Ishikawa (cell line): ENCODE measurements at regions not wholly inside any gene's neighbourhood (a gene's known extent, or its start where the extent isn't known, plus 50 kb on each side); places are given as distances from the start of the nearest gene placed in this dataset.

ENCODE experiments used
- CEBPB ChIP-seq: IDR thresholded peaks from 2 replicates; pipeline ENCODE4 v1.6.1; 2012
- EP300 ChIP-seq: IDR thresholded peaks from 2 replicates; pipeline ENCODE4 v1.6.1; 2012; ENCODE audit warnings: borderline replicate concordance

- TF ChIP-seq EP300 (no peak), CEBPB (no peak)
Measured at GRCh38 chr1:218693599-218693998, 348.5 kb downstream of the TGFB2 start.
